GM18499 (cell line): ENCODE measurements at regions not wholly inside any gene's neighbourhood (a gene's known extent, or its start where the extent isn't known, plus 50 kb on each side); places are given as distances from the start of the nearest gene placed in this dataset.

ENCODE experiments used
- ATAC-seq: cut with Tn5 transposase; IDR thresholded peaks from one replicate; pipeline ENCODE4 v1.9.1; 2021; ENCODE audit warnings: moderate number of reproducible peaks; ENCODE audit not compliant: insufficient read depth, unreplicated experiment

DNA sequence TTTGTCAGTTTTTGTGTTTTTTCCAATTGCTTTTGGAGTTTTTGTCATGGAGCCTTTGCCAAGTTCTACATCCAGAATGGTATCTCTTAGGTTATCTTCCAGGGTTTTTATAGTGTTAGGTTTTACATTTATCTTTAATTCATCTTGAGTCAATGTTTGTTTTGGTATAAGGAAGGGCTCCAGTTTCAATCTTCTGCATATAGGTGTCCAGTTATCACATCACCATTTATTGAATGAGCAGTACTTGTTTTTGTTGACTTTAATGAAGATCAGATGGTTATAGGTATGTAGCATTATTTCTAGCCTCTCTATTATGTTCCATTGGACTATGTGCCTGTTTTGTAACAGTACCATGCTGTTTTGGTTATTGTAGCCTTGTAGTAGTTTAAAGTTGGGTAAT lies 1233.1 kb downstream of the PLA2G4A start:
- ATAC-seq = no peak

DNA sequence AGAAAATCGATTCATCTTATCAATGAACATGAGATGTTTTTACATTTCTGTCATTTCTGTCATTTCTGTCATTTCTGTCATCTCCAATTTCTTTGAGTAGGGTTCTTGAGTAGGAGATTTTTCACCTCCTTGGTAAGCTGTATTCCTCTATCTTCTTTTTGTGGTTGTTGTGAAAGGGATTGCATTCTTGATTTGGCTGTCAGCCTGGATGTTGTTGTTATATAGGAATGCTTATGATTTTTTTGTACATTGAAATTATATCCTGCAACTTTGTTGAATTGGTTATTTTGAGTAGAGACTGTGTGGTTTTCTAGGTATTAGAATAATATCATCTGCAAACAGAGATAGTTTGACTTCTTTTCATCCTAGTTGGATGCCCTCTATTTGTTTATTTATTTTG lies 1233.7 kb downstream of the PLA2G4A start:
- ATAC-seq = no peak

DNA sequence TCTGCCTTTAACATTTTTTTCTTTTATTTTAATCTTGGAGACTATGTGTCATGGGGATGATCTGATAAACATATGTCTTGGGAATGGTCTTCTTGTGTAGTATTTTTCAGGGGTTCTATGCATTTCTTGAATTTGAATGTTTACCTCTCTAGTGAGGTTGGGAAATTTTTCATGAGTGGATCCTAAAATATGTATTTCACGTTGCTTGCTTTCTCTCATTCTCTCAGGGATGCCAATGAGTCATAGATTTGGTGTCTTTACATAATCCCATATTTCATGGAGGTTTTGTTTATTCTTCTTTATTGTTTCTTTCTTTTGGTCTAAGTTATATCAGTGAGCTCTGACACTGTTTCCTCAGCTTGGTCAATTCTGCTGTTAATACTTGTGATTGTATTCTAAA lies 1237.2 kb downstream of the PLA2G4A start:
- no peak for ATAC-seq

DNA sequence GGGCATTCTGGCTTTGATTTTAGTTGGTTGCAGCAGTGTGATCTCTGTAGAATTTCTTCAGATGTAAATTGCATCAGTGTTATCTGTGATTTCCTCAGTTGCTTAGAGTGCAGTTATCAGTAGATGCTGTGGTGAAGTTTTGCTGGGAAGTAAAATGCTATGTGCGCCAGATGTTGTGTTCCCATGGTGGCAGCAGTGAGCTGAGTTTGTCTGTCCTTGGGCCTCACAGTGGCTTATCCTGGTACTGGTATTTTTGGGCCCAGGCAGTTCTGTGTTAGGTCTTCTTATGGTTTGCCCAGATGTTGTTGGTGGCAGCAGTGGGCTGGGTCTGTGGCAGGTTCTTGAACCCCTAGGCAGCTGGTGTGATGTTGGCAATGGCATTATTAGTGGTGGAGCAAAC lies 1242.1 kb downstream of the PLA2G4A start:
- no peak for ATAC-seq

DNA sequence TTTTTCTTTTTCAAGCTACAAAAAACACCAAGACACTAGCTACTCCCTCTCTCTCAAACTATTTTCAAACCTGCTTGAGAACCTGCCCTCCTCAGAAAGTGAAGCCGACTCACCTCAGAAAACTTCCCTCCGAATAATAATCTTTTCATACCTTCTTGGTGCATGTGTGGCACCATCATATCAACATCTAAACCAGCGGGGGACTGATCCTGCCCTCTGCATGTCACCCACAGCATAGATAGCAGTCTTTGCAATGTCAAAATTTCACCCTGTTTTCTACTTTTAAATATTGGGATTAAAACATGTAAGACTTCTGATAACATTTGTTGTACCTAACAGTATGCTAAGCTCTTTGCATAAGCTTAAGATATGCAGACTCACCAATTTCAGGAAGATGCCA lies 1260.3 kb downstream of the PLA2G4A start:
- no peak for ATAC-seq

DNA sequence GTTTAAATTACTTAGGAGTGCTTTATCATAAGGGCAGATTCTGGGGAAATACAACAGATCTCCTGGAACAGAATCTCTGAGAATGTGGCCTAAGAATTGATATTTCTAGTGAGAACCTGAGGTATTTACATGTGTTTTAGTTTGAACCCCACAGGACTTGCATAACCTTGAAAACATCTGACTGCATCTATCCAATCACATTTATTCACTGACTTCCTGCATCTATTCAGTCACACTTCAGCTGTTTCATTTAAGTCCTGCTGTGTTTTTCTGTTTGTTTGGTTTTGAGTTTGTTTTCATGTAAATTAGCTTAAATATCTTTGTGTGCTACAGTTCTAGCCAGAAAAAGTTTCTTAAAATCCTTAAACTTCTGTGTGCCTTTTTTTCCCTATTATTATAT lies 1260.7 kb downstream of the PLA2G4A start:
- ATAC-seq = no peak

DNA sequence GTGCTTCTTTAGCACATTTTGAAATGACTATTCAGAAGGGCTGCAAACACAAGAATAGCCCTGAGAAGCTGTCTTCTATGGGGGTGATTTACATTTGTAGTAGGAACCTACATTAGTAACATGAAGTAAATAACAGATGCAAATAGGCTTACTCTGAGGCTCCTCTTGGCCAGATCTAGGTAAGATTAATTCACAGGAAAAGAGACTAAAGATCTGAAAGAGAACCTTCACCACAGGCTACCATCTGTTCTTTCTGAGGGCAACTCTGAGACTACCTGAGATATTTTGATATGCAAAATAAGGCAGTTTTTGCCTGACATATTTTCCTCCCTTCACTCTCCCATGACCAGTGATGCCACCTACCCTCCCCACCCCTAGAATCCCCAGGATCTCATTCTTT lies 1267.8 kb downstream of the PLA2G4A start:
- ATAC-seq = no peak

DNA sequence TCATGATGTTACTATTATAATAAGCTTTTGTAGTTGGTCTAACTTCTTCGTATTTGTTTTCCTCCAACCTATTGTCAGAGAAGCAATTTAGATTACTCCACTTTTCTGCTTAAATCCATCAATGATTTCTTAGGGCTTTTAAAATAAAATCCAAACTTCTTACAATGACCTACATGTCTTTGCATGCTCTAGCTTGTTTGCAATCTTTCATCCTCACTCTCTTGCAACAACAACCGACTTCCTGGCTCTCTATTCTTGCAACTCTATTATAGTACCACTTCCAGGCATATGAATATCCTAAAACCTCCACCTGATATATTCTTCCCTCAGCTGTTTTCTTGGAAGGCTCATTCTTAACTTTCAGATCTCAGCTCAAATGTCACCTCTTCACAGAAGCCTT lies 1288.7 kb downstream of the PLA2G4A start:
- no peak for ATAC-seq

DNA sequence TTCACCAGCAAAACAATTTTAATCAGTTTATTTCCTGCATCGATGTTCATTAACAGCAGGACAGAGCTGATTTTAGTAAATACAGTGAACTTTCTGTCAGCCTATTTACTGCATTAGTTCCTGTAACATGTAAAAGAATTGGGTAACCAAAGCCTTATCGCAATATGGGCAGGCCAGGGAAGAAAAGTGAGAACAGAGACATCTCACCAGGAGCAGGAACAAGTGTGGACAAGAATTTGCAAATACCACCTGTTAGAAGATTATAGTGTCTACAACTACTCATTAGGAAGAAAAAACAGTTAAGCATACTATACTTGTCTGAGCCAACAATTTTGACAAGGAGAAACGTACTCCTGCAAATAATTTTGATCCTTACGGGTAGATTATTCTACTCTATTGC lies 1293.9 kb downstream of the PLA2G4A start:
- no peak for ATAC-seq

DNA sequence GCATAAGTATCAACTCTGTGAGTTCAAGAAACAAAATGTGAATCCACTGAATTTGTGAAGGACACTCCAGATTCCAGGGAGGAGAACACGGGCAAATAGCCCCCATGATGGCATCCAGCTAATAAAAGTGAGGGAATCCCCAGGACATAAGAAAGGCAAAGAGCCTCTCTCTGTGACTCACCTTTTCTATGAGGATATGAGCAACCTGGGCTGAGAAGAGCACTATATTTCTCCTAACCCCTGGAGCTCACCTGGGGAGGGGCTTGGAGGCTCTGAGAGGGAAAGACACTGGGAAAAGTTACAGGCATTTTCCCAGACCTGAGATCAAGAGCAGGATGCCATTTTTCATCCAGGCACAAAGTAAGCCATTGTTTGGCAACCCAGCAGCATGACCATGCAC lies 1298.8 kb downstream of the PLA2G4A start:
- no peak for ATAC-seq

DNA sequence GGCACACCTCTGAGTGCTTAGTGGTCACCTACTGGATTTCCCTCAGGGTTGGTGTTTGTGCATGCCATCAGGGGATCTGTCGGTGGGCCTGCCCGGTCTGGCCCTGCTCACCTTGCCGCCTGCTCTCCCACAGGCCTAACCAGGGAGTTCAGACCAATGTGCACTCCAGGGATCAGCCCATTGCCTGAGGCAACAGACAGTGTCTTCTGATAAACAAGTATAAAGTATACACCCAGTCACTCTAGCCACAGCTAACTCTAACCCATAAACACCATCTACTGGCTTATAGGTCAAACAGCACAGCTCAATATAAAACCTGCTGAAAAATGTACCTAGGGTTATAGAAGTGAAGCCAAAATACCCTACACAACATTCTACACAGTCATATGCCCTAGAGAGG lies 1300.0 kb downstream of the PLA2G4A start:
- no peak for ATAC-seq

DNA sequence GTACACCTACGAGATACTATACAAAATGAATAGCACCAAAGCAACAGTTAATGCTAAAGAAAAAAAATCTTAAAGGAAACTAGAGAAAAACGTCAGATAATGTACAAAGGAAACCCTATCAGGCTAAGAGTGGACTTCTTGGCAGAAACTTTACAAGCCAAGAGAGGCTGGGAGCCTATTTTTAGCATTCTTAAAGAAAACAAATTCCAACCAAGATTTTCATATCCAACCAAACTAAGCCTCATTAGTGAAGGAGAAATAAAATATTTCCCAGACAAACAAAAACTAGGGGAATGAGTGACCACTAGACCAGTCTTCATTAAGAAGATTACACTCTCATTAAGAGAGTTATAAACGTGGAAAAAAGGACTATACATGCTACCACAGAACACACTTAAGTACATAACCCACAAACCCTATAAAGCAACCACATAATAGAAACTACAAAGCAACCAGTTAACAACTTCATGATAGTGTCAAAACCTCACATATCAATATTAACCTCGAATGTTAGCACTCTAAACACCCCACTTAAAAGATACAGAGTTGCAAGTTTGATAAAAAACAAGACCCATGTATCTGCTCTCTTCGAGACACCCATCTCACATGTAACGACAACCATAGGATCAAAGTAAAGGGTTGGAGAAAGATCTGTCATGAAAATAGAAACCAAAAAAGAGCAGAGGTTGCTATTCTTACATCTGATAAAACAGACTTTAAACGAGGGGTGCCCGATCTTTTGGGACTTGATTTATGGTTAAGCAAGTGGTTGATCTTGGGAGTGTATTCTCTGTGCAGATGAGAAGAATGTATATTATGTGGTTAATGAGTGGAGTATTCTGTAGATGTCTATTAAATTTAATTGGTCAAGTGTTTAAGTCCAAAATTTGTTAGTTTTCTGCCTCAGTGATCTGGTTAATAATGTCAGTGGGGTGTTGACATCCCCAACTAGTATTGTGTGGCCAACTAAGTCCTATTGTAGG lies 1301.4 kb downstream of the PLA2G4A start:
- no peak for ATAC-seq

DNA sequence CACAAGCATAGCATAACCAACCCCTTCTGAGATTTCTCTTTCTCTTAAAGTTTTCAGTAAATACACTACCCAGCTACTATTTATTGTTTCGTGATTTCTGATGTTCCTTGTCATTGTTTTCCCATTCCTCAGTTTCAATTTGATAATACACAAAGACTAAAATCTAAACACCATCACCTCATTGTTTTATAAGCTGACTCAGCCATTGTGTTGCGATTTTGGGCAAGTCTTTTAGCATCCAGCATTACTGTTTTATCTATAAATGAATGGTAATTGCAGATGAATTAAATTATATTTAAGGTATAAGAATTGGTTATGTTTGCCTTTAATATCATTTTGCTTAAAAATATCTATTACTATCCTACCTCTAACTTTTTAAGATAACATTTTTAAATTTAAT lies 1308.5 kb downstream of the PLA2G4A start:
- ATAC-seq = no peak

DNA sequence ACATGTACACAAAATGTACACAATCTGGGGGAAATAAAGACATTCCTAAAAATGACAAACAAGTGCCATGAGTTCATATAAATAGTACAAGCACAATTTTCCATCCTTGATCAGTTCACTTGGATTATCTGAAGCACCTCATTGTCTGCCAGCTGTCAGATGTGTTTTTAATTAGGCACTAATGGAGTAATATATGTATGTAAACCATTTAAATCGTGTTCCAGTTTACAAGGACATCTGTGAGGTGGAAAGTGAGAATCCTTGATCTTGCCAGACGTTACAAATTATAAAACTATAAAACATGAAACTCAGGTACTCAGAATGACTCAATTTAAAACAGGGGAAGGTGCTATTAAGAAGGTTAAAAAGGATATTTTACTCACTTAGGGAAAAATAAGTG lies 1312.2 kb downstream of the PLA2G4A start:
- ATAC-seq = no peak

DNA sequence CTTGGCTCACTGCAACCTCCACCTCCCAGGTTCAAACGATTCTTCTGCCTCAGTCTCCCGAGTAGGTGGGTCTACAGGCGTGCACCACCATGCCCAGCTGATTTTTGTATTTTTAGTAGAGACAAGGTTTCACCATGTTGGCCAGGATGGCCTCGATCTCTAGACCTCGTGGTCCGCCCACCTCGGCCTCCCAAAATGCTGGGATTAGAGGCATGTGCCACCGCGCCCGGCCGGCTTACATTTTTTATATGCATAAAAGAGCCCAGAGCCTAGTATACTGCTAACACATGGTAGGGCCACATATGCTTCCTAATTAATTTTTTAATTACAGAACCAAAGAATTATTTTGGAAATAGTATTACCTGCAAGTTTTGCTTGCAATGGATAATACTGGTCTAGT lies 1325.4 kb downstream of the PLA2G4A start:
- ATAC-seq = no peak

DNA sequence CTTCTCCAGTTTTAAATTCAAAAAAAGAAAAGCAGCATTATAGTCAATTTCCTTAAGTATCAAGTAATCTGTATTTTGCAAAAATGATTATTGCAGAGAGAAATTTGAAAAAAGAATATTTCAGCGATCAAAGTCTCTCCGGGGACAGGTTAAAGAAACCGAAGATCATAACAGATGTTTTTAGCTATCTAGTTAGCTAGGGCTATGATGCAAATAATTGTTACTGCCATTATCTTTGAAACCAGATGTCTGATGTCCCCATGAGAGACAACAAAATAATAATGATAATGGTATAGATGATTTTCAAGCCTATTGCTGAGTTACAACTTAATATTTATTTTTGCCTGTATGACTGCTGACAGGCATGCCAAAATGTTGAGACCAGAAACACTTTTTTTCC lies 1326.0 kb downstream of the PLA2G4A start:
- no peak for ATAC-seq

DNA sequence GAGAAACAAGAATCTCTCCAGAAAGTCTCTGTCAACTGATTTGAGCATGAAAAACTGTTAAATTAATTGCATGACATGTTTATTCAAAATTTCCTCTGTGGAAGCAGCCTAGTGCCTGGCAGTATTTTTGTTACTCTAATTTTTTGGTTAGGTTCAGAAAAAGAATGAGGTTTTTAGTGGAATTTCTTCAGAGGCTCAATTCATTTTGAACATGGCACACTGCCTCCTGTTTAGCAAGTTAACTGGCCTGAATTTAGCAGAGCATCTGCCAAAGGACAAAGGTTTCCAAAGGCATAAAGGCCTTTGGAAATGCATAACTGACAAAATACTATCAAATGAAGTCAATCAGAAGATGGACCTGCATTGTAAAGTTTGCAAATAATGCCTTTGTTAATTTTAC lies 1326.5 kb downstream of the PLA2G4A start:
- no peak for ATAC-seq

DNA sequence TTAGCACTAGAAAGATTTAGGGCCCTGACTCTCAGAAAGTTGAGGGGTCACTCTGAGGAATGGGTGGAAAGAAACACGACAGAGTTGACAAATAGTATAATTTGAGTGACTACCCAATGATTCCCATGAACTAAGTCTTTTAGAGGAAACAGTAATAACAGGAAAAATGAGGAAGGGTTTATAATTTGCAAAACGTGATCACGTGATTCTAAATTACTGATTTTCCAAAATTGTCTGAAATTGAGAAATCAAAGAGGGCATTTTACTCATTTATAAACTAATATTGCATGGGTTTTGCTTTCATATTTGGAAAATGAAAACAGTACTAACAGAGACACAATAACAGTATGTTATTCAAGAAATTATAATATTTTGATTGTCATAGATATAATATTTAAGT lies 1335.7 kb downstream of the PLA2G4A start:
- ATAC-seq = no peak

DNA sequence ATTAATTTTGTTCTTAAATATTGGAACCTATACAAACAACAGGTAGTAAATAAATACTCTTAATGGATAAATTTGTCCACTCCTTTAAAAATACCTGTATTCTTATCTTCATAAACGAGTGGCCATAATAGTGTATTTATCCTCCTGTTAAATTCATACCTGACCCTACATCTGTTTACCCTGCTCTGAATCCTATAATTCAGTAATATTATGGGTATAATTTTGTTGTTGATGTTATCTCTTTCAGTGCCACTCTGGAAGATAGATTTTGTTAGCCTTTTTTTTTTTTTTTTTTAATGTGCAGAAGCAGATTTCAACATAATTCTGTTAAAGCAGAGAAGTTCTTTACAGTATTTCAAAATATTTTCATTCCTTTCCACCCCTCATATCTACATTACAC lies 1337.9 kb downstream of the PLA2G4A start:
- ATAC-seq = no peak

DNA sequence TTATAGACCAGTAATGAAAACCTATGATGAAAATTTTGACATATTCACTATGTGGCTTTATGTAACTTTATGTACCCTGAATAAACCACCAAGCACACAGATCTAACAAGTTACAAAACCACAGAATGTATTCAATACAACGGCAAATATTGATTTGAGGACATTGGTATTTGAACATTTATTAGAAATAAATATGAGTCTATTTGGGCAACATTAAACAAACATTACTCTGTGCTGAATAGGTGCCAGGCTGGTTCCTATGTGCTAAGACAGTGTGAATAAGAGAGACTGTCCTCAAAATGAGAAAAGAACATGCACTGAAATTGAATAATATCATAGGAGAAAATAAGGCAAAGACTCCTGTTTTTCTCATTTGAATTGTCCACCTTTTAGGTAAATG lies 1341.2 kb downstream of the PLA2G4A start:
- no peak for ATAC-seq

DNA sequence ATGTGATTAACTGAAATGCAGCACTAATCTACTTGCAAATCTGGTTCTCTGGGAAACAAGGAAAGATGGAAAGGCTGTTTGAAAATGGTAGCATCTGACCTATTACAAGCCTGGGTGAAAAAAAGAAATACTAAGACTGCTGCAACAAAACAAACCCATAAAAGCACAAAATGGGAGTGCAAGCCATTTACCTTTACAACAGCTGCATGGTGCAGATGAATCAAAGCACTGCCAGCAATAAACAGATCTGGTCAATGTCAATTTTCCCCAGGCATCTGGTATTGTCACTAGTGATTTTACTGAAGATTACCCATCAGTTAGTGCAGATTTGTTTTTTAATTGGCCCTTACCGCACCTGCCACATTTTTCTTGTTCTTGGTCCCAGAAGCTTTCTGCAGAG lies 1341.7 kb downstream of the PLA2G4A start:
- ATAC-seq = no peak

DNA sequence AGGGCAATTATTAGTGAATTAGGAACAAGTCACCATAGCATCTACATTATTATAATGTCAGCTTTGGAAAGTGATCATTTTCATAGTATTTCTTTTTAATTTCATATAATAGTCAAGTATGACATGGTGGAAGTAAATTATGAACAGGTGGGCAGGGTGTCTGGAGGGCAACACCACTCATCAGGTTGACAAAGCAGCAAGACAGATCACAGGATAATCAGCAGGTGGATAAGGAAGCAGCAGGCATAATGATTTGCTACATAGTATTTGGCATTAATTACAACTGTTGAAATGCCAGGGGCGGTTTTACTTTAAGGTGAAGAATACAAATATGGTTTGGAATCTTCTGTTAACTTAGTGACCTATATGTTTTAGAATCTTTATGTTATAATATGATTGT lies 1342.2 kb downstream of the PLA2G4A start:
- ATAC-seq = no peak
